Stimulated activated CD8-positive, alpha-beta memory T cell treated with anti-CD3 and anti-CD28 coated beads, Interleukin-12 subunit alpha, Interleukin-12 subunit beta, amount 100 ng/mL, for 1 hour (primary cell): ENCODE measurements at regions not wholly inside any gene's neighbourhood (a gene's known extent, or its start where the extent isn't known, plus 50 kb on each side); places are given as distances from the start of the nearest gene placed in this dataset.

ENCODE experiments used
- DNase-seq: peaks from one replicate; pipeline ENCODE4 v3.0.0-alpha.2; 2020; ENCODE audit warnings: low read depth

DNA sequence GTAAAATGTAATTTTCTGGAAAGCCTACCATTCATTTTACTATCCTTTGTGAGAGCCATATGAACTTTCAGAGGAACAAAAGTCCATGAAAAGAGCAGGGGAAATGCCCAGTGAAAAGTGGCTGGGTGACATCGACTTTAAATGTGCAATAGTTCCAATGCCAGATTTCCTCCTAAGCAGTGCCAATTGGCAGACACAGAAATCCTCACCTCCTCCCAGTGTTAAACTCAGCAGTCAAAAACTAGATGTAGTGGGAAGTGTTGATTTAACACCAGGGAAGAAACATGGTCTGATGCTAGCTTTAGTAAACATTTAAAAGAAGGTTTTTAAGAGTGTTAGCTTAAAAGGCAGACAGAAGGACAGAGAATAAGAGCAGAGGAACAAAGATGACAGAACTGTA, 2055.2 kb downstream of the MAT2B start:
- no peak for DNase-seq

DNA sequence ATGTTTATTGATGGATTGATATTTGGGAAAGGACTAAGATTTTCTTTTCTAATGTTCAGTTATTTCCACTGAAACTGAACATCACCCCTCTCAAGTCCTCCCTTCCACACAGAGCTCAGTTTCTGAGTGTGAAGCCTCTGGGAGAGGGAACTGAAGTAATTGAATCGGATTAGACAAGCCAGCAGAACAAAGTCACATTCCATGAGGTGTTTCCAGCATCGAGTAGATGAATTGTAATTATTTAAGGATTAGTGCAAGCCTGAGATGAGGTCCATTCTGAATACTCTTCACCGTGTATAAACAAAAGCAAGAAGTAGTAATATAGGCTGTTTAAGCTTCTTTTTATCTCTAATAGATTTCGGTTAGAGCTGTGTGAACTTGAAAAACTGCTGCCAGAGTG, 2060.5 kb downstream of the MAT2B start:
- no peak for DNase-seq

- DNase-seq, result no peak
These were observed 2064.1 kb downstream of the MAT2B start for GRCh38 chr5:165569551-165569950.

- DNase-seq, result no peak
These were observed 2068.0 kb downstream of the MAT2B start for GRCh38 chr5:165573445-165573844.

DNA sequence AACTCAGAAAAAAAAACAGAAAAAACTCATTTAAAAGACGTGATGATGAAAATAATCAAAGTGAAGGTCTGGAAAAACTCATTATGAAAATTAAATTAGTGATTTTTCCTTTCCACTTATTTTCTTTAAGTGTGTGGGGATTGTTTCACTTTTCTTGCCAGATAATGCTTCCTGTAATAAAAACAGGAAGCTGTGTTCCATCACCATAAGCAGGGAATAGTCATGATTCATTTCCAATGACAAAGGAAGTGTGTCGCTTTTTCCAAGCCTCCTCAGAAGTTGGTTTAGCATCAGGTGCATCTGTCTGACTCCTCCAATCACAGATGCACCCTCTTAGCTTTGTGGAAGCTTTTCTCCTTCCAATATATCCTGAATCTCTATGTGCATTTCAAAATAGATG, 2068.7 kb downstream of the MAT2B start:
- DNase-seq, result no peak

- no peak for DNase-seq
These were observed 2071.4 kb downstream of the MAT2B start for GRCh38 chr5:165576678-165577275.

DNA sequence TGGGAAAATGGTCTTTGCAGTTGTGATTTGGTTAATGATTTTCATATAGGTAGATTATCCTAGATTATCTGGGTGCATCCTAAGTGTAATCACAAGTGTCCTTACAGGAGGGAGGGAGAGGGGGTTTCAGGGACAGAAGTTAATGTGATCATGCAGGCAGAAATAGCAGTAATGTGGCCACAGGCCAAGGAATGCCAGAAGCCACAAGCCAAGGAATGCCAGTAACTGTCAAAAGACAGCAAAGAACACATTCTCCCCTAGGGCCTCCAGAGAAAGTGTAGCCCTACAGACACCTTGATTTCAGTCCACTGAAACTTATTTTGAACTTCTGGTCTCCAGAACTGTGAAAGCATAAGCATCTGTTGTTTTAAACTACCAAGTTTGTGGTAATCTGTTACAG, 2074.5 kb downstream of the MAT2B start:
- no peak for DNase-seq

DNA sequence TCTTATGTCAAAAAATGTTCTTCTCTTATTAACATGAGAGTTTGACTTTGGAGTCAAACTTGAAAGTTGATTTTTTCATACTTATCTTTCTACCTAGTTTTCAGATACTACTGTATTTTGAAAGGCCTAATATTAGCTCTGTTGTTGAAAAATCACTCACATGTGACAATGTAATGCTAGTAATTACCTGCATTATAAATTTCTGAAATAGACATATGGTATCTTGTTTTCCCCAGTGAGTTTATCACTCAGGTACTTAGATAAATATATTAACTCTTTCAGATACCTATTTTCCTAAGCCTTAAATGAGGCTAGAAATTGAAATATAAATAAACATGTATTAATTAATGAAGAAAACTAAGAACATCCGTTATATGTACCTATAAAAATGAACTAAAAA, 2089.3 kb downstream of the MAT2B start:
- no peak for DNase-seq

- no peak for DNase-seq
These were observed 2097.1 kb downstream of the MAT2B start for GRCh38 chr5:165602529-165602928.

GRCh38 chr5:165607026-165607425, 2101.6 kb downstream of the MAT2B start:
- no peak for DNase-seq

- no peak for DNase-seq
These were observed 2104.5 kb downstream of the MAT2B start for GRCh38 chr5:165609871-165610270.

GRCh38 chr5:165616490-165617405, 2111.3 kb downstream of the MAT2B start:
- DNase-seq, result no peak

DNA sequence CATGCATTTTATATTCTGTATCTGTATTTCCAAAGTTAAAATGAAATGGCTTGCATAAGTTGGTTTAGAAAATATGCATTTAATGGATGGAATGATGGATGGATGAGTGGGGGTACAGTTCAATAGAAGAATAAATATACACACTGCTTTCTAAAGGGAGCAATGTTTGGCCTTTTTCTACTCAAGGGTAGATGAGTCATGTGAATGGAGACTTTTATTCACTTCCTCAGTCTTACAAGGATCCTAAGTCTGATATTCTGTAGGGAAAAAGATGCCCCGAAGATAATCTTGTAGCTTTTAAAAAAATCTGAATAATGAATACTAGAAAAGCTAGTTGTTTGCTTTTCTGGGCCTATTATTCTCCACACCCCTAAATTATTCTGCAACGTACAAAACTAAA, 2112.1 kb downstream of the MAT2B start:
- no peak for DNase-seq

GRCh38 chr5:165620394-165620793, 2115.0 kb downstream of the MAT2B start:
- DNase-seq, result no peak

DNA sequence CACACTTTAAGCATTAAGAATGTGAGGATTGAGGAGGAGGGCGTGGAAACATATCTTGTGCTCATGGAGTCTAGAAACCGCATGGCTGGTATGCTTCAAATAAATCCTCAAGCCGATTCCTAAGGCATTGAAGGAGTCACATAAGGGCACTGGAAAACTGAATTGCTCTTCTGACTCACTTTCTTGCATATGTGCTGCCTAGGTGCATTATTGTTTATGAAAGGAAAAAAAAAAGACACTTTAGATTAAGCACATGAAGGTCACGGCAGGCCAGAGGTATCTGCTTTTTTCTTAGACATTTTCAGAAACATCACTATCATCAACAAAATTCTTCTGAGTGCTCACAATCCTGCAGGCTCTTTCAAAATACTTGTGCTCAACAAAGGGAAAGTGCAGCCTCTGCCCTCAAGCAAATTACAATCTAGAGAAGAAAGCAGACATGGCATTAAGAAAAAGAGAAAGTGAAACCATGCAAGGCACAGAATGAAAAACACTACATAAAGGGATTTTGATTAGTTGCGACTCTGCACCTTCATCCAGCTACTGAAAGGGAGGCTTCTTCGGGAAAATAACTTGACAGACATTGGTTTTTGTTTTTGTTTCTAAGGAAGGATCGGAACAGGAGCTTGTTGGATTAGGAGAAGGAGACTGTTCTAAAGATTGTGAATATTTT, 2117.6 kb downstream of the MAT2B start:
- no peak for DNase-seq

GRCh38 chr5:165624166-165624946, 2118.9 kb downstream of the MAT2B start:
- DNase-seq, result no peak

- no peak for DNase-seq
These were observed 2120.7 kb downstream of the MAT2B start for GRCh38 chr5:165626161-165626560.

GRCh38 chr5:165627548-165628170, 2122.2 kb downstream of the MAT2B start:
- DNase-seq, result no peak

DNA sequence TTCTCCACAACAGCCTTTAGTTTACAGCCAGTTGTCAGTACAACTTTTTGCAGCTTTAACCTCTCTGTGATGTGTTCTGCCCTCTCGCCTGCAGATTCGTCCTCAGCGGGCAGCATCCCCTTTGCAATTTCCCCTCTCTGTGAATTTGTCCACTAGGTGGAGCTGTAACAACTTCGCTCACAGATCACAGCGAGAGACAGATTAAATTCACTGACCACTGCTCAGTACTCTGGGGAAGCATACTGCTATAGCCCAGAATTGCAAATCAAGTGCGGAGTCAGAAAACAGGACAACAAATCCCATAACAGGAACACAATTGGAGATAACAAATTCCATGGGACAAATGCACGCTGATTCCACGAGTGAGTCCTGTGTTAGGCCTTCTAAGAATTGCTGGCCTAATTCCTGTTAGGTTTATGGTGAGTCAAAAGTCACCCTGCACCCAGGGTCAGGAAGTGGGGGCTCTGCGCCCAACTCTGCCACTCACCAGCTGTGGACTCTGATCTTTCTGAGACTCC, 2124.9 kb downstream of the MAT2B start:
- no peak for DNase-seq

GRCh38 chr5:165631235-165631634, 2125.8 kb downstream of the MAT2B start:
- DNase-seq, result no peak

GRCh38 chr5:165642366-165642765, 2136.9 kb downstream of the MAT2B start:
- no peak for DNase-seq
